Mesendoderm (in vitro differentiated cells): ENCODE measurements at regions not wholly inside any gene's neighbourhood (a gene's known extent, or its start where the extent isn't known, plus 50 kb on each side); places are given as distances from the start of the nearest gene placed in this dataset.
A peak's percentile ranks its signal among the peaks of the same experiment; 100 is the strongest.
"Not testable (repeated sequence)": the region's sequence is repeated elsewhere in the genome, so short reads cannot be mapped to it uniquely, and the experiment has no call there.

Source experiments
- DNase-seq: peaks from one replicate; pipeline ENCODE4 v3.0.0; 2013
- H2AK5ac ChIP-seq: 2 replicates; pipeline ENCODE4 v1.6.1; 2013; ENCODE audit warnings: low read length, inconsistent platforms
- H2BK120ac ChIP-seq: 2 replicates; pipeline ENCODE4 v1.6.1; 2013; ENCODE audit warnings: low read depth, mild to moderate bottlenecking, low read length, moderate library complexity, mixed read lengths
- H2BK15ac ChIP-seq: replicated peaks from 2 replicates; pipeline ENCODE4 v1.6.1; 2013; ENCODE audit warnings: low read depth, mild to moderate bottlenecking, moderate library complexity
- H2BK5ac ChIP-seq: 2 replicates; pipeline ENCODE4 v1.6.1; 2013; ENCODE audit warnings: low read length, inconsistent platforms
- H3K18ac ChIP-seq: 2 replicates; pipeline ENCODE4 v1.6.1; 2013; ENCODE audit warnings: mild to moderate bottlenecking, low read length, mixed read lengths
- H3K23ac ChIP-seq: one replicate; pipeline ENCODE4 v1.6.1; 2013; ENCODE audit warnings: low read length
- H3K27ac ChIP-seq: 2 replicates; pipeline ENCODE4 v1.5.1; 2013; ENCODE audit warnings: low read depth, mild to moderate bottlenecking, inconsistent platforms, low read length, moderate library complexity
- H3K27me3 ChIP-seq: 2 replicates; pipeline ENCODE4 v1.6.1; 2013; ENCODE audit warnings: low read length, control low read depth, mild to moderate bottlenecking, inconsistent platforms; ENCODE audit not compliant: insufficient read depth, poor library complexity
- H3K36me3 ChIP-seq: 2 replicates; pipeline ENCODE4 v1.6.1; 2013; ENCODE audit warnings: low read length, inconsistent platforms; ENCODE audit not compliant: control insufficient read depth, insufficient read depth
- H3K4ac ChIP-seq: one replicate; pipeline ENCODE4 v1.6.1; 2013; ENCODE audit warnings: low read depth, mild to moderate bottlenecking, low read length, moderate library complexity
- H3K4me1 ChIP-seq: 2 replicates; pipeline ENCODE4 v1.6.1; 2013; ENCODE audit warnings: low read depth, low read length, inconsistent platforms; ENCODE audit not compliant: control insufficient read depth
- H3K4me2 ChIP-seq: 2 replicates; pipeline ENCODE4 v1.6.1; 2013; ENCODE audit warnings: low read length
- H3K4me3 ChIP-seq: 2 replicates; pipeline ENCODE4 v1.5.1; 2013; ENCODE audit warnings: mild to moderate bottlenecking, low read length
- H3K56ac ChIP-seq: one replicate; pipeline ENCODE4 v1.6.1; 2013; ENCODE audit warnings: low read length
- H3K79me1 ChIP-seq: 2 replicates; pipeline ENCODE4 v1.6.1; 2013; ENCODE audit warnings: low read length, inconsistent platforms
- H3K79me2 ChIP-seq: 2 replicates; pipeline ENCODE4 v1.6.1; 2013; ENCODE audit warnings: mild to moderate bottlenecking, low read length; ENCODE audit not compliant: control insufficient read depth, insufficient read depth
- H3K9ac ChIP-seq: 2 replicates; pipeline ENCODE4 v1.6.1; 2013; ENCODE audit warnings: low read length, inconsistent platforms
- H4K5ac ChIP-seq: one replicate; pipeline ENCODE4 v1.6.1; 2013; ENCODE audit warnings: low read length
- H4K8ac ChIP-seq: one replicate; pipeline ENCODE4 v1.6.1; 2013; ENCODE audit warnings: low read depth, mild to moderate bottlenecking, control low read depth, low read length, moderate library complexity
- WGBS: extraction: QIAGEN DNeasy Blood & Tissue Kit; methylation state at CpG from one replicate; pipeline ENCODE4 v1.1.7; 2013; ENCODE audit warnings: low lambda C conversion rate, missing lambda C conversion rate; ENCODE audit not compliant: insufficient coverage; ENCODE audit errors: extremely low coverage; 5-methylcytosine and 5-hydroxymethylcytosine counted together

DNA sequence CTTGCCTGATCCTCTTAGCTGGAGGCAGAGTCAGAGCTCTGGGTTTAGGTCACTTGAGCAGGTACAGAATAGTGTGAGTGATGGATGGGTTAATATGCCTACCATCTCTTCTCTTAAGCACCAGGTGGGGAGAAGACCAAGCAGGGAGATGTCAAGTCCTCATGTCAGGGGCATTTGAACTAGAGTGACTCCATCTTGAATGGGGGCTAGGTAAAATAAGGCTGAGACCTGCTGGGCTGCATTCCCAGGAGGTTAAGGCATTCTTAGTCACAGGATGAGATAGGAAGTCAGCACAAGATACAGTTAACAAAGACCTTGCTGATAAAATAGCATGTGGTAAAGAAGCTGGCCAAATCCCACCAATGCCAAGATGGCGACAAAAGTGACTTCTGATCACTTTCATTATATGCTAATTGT is 77.4 kb upstream of the BTG3 start:
- H3K4me3 ChIP-seq: no peak overlapping the region
- no peak overlapping the region for H2AK5ac ChIP-seq

GRCh38 chr21:17688912-17689874 is 76.5 kb upstream of the BTG3 start:
- no CpG with 5 or more reads among the region's 13 CpGs for WGBS
- peak; percentile 67 for DNase-seq

More for the DNA sequence above, 77.4 kb upstream of the BTG3 start:
- H3K27ac ChIP-seq: no peak overlapping the region
- H2BK5ac ChIP-seq: peak overlapping the region; percentile 50
- no peak overlapping the region for H3K56ac ChIP-seq
- no CpG with 5 or more reads among the region's 1 CpG for WGBS
- peak overlapping the region; percentile 92 for H2BK120ac ChIP-seq
- no peak overlapping the region for H4K5ac ChIP-seq
- H3K36me3 ChIP-seq: no peaks in the 10 kb centered on the region
- no peaks in the 10 kb centered on the region for H3K79me1 ChIP-seq
- H3K4ac ChIP-seq: peak overlapping the region; percentile 71
- H3K4me1 ChIP-seq: no peaks in the 10 kb centered on the region
- H3K4me2 ChIP-seq: no peak overlapping the region
- H3K23ac ChIP-seq: no peak overlapping the region
- peak; percentile 55 for DNase-seq
- no peak overlapping the region for H3K18ac ChIP-seq
- H4K8ac ChIP-seq: no peak overlapping the region
- no peaks in the 10 kb centered on the region for H3K79me2 ChIP-seq
- H2BK15ac ChIP-seq: no peak overlapping the region
- H3K9ac ChIP-seq: no peak overlapping the region
- no peaks in the 10 kb centered on the region for H3K27me3 ChIP-seq

GRCh38 chr21:17682924-17683323 is 70.2 kb upstream of the BTG3 start:
- H3K56ac ChIP-seq: no peak overlapping the region
- H3K79me2 ChIP-seq: no peaks in the 10 kb centered on the region
- no peak overlapping the region for H4K5ac ChIP-seq
- H2BK120ac ChIP-seq: no peak overlapping the region
- H3K4me2 ChIP-seq: no peak overlapping the region
- H3K4me1 ChIP-seq: no peaks in the 10 kb centered on the region
- no peak overlapping the region for H3K27ac ChIP-seq
- no peaks in the 10 kb centered on the region for H3K79me1 ChIP-seq
- WGBS: no CpG with 5 or more reads among the region's 2 CpGs
- H2BK15ac ChIP-seq: no peak overlapping the region
- no peak for DNase-seq
- H2AK5ac ChIP-seq: no peak overlapping the region
- no peaks in the 10 kb centered on the region for H3K36me3 ChIP-seq
- no peak overlapping the region for H3K23ac ChIP-seq
- H3K27me3 ChIP-seq: no peaks in the 10 kb centered on the region
- H3K4me3 ChIP-seq: no peak overlapping the region
- H3K18ac ChIP-seq: no peak overlapping the region
- H3K4ac ChIP-seq: no peak overlapping the region
- H3K9ac ChIP-seq: no peak overlapping the region
- no peak overlapping the region for H4K8ac ChIP-seq
- no peak overlapping the region for H2BK5ac ChIP-seq

More at GRCh38 chr21:17688912-17689874, 76.5 kb upstream of the BTG3 start:
- no peak overlapping the region for H3K9ac ChIP-seq
- H3K27ac ChIP-seq: no peak overlapping the region
- no peak overlapping the region for H2AK5ac ChIP-seq
- H3K79me2 ChIP-seq: no peaks in the 10 kb centered on the region
- H2BK120ac ChIP-seq: peak overlapping the region; percentile 92
- peak overlapping the region; percentile 49 for H3K56ac ChIP-seq
- peak overlapping the region; percentile 71 for H3K4ac ChIP-seq
- peak overlapping the region; percentile 24 for H3K23ac ChIP-seq
- H4K5ac ChIP-seq: no peak overlapping the region
- no peak overlapping the region for H3K4me2 ChIP-seq
- no peaks in the 10 kb centered on the region for H3K4me1 ChIP-seq
- no peaks in the 10 kb centered on the region for H3K79me1 ChIP-seq
- no peaks in the 10 kb centered on the region for H3K27me3 ChIP-seq
- H2BK5ac ChIP-seq: no peak overlapping the region
- H3K18ac ChIP-seq: peak overlapping the region; percentile 20
- no peak overlapping the region for H4K8ac ChIP-seq
- H3K4me3 ChIP-seq: no peak overlapping the region
- H3K36me3 ChIP-seq: no peaks in the 10 kb centered on the region
- H2BK15ac ChIP-seq: no peak overlapping the region

- H3K18ac ChIP-seq: no peak overlapping the region
- DNase-seq: peak; percentile 67
- no peaks in the 10 kb centered on the region for H3K79me1 ChIP-seq
- no peak overlapping the region for H3K4me3 ChIP-seq
- WGBS: no CpG with 5 or more reads among the region's 1 CpG
- no peak overlapping the region for H2AK5ac ChIP-seq
- no peaks in the 10 kb centered on the region for H3K27me3 ChIP-seq
- no peak overlapping the region for H4K8ac ChIP-seq
- no peak overlapping the region for H3K4ac ChIP-seq
- H3K79me2 ChIP-seq: no peaks in the 10 kb centered on the region
- no peaks in the 10 kb centered on the region for H3K4me1 ChIP-seq
- no peak overlapping the region for H4K5ac ChIP-seq
- H2BK120ac ChIP-seq: no peak overlapping the region
- no peaks in the 10 kb centered on the region for H3K36me3 ChIP-seq
- H3K27ac ChIP-seq: no peak overlapping the region
- H3K4me2 ChIP-seq: no peak overlapping the region
- H3K23ac ChIP-seq: no peak overlapping the region
- H3K56ac ChIP-seq: no peak overlapping the region
- H3K9ac ChIP-seq: no peak overlapping the region
- H2BK5ac ChIP-seq: no peak overlapping the region
- H2BK15ac ChIP-seq: no peak overlapping the region
These were observed 66.4 kb upstream of the BTG3 start for GRCh38 chr21:17679002-17679600.

DNA sequence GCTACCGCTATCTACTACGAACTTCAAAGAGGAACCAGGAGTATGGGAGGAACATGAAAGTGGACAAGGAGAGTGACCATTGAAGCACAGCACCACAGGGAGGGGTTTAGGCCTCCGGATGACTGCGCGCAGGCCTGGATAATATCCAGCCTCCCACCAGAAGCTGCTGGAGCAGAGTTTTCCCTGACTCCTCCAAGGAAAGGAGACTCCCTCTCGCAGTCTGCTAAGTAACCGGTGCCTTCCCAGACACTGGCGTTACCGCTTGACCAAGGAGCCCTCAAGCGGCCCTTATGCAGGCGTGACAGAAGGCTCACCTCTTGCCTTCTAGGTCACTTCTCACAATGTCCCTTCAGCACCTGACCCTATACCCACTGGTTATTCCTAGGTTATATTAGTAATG is 64.2 kb upstream of the BTG3 start:
- H2AK5ac ChIP-seq, H4K8ac ChIP-seq, H4K5ac ChIP-seq, DNase-seq, H2BK15ac ChIP-seq, H3K79me2 ChIP-seq, H3K9ac ChIP-seq, H2BK120ac ChIP-seq, H3K4me3 ChIP-seq, H3K4me1 ChIP-seq, H3K79me1 ChIP-seq, H3K23ac ChIP-seq, H3K36me3 ChIP-seq, H3K4ac ChIP-seq, H3K27ac ChIP-seq, H2BK5ac ChIP-seq, H3K18ac ChIP-seq, H3K4me2 ChIP-seq, H3K27me3 ChIP-seq, H3K56ac ChIP-seq: not testable (repeated sequence)
- no CpG with 5 or more reads among the region's 11 CpGs for WGBS
